ENCODE measurements at regions not wholly inside any gene's neighbourhood (a gene's known extent, or its start where the extent isn't known, plus 50 kb on each side); places are given as distances from the start of the nearest gene placed in this dataset.

GRCh38 chr3:152096280-152096906, 172.3 kb upstream of the MBNL1 start:
- no peaks in the 10 kb centered on the region for H3K9me3 ChIP-seq (ENCODE audit: control insufficient read depth in 1 of 2, insufficient read depth in 1 of 2, low read depth in 1 of 2, low read length in 2 of 2)
- TF ChIP-seq ELF1 (IDR thresholded peaks at IDR 0.05; ENCODE audit: borderline replicate concordance, low read depth) = no peak
- TF ChIP-seq JUND (IDR thresholded peaks at IDR 0.05) = no peak
- no peak for TF ChIP-seq CBX3 (IDR thresholded peaks at IDR 0.05; ENCODE audit: low read depth)
- TF ChIP-seq ZFX (IDR thresholded peaks at IDR 0.05) = no peak
- no peak for TF ChIP-seq CEBPB (IDR thresholded peaks at IDR 0.05; ENCODE audit: low read depth)
- TF ChIP-seq EGR1 (IDR thresholded peaks at IDR 0.05; ENCODE audit: low read depth) = no peak
- TF ChIP-seq SIN3A (IDR thresholded peaks at IDR 0.05; ENCODE audit: low read depth) = no peak
- no peak for TF ChIP-seq TCF7L2 (IDR thresholded peaks at IDR 0.05; ENCODE audit: borderline replicate concordance, extremely low read depth, insufficient read depth, insufficient read length)
- TF ChIP-seq, protein P1, sequence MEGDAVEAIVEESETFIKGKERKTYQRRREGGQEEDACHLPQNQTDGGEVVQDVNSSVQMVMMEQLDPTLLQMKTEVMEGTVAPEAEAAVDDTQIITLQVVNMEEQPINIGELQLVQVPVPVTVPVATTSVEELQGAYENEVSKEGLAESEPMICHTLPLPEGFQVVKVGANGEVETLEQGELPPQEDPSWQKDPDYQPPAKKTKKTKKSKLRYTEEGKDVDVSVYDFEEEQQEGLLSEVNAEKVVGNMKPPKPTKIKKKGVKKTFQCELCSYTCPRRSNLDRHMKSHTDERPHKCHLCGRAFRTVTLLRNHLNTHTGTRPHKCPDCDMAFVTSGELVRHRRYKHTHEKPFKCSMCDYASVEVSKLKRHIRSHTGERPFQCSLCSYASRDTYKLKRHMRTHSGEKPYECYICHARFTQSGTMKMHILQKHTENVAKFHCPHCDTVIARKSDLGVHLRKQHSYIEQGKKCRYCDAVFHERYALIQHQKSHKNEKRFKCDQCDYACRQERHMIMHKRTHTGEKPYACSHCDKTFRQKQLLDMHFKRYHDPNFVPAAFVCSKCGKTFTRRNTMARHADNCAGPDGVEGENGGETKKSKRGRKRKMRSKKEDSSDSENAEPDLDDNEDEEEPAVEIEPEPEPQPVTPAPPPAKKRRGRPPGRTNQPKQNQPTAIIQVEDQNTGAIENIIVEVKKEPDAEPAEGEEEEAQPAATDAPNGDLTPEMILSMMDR (IDR thresholded peaks at IDR 0.05 in 2 of 3, conservative IDR thresholded peaks at IDR 0.05 in 1 of 3; ENCODE audit: borderline replicate concordance in 1 of 3, insufficient read depth in 1 of 3, low read depth in 2 of 3, low read length in 2 of 3) = no peak
- TF ChIP-seq SP1 (IDR thresholded peaks at IDR 0.05; ENCODE audit: low read depth) = no peak
- no peak for TF ChIP-seq SRF (IDR thresholded peaks at IDR 0.05; ENCODE audit: low read depth)
- no peak for TF ChIP-seq FOSL1 (IDR thresholded peaks at IDR 0.05; ENCODE audit: low read depth)
- TF ChIP-seq POLR2AphosphoS5 (IDR thresholded peaks at IDR 0.05; ENCODE audit: low read depth, low read length) = no peak
- TF ChIP-seq EZH2phosphoT487 (IDR thresholded peaks at IDR 0.05; ENCODE audit: borderline replicate concordance) = no peak
- TF ChIP-seq, protein P2, sequence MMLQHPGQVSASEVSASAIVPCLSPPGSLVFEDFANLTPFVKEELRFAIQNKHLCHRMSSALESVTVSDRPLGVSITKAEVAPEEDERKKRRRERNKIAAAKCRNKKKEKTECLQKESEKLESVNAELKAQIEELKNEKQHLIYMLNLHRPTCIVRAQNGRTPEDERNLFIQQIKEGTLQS (IDR thresholded peaks at IDR 0.05) = no peak
- TF ChIP-seq EZH2 (IDR thresholded peaks at IDR 0.05) = no peak
- no peak overlapping the region for H3K4me2 ChIP-seq (ENCODE audit: low read length)
- no TSS peak for BruUV-seq (replicated peaks)
- no peak overlapping the region for H3K27ac ChIP-seq (ENCODE audit: low read depth, low read length)
- H4K20me1 ChIP-seq (ENCODE audit: insufficient read depth) = no peaks in the 10 kb centered on the region
- RAD21 ChIA-PET (ENCODE audit: low non-redundant PET in 1 of 2, low total read pairs in 2 of 2, uncharacterized antibody in 2 of 2, unreplicated experiment in 2 of 2) = no interaction called here
- ATAC-seq (no peak), DNase-seq (ENCODE audit: low read depth, low spot score) (no peak)
- H3K4me3 ChIP-seq (replicated peaks in 1 of 2; ENCODE audit: low read depth in 1 of 2, low read length in 2 of 2) = no peak overlapping the region
- H3K4me1 ChIP-seq (ENCODE audit: control insufficient read depth in 1 of 2, insufficient read depth in 2 of 2, low read length in 2 of 2) = no peaks in the 10 kb centered on the region
- POLR2A ChIA-PET = no interaction called here
- CTCF ChIA-PET = no interaction called here
- no peak overlapping the region for H2AFZ ChIP-seq (ENCODE audit: low read depth, low read length, poor library complexity, severe bottlenecking)
- intact Hi-C loops (cut with micrococcal nuclease) = no loop called here
- H3K79me2 ChIP-seq (ENCODE audit: insufficient read depth, low read length) = no peaks in the 10 kb centered on the region
- H3K9me2 ChIP-seq (ENCODE audit: insufficient read depth) = no peaks in the 10 kb centered on the region
- H3K27me3 ChIP-seq (ENCODE audit: insufficient read depth, low read length) = no peaks in the 10 kb centered on the region
- H3K9ac ChIP-seq (ENCODE audit: low read length) = no peak overlapping the region
- no peaks in the 10 kb centered on the region for H3K36me3 ChIP-seq (ENCODE audit: control insufficient read depth in 1 of 2, insufficient read depth in 2 of 2, low read length in 2 of 2)

Measured in HCT116 (cell line).